ENCODE measurements at regions not wholly inside any gene's neighbourhood (a gene's known extent, or its start where the extent isn't known, plus 50 kb on each side); places are given as distances from the start of the nearest gene placed in this dataset.

GRCh38 chr9:22285066-22285465, 161.6 kb upstream of the DMRTA1 start:
- no peak for DNase-seq (ENCODE audit: low read depth)
- H3K4me3 ChIP-seq (ENCODE audit: low read length), result no peak overlapping the region
- TF ChIP-seq, protein P1, sequence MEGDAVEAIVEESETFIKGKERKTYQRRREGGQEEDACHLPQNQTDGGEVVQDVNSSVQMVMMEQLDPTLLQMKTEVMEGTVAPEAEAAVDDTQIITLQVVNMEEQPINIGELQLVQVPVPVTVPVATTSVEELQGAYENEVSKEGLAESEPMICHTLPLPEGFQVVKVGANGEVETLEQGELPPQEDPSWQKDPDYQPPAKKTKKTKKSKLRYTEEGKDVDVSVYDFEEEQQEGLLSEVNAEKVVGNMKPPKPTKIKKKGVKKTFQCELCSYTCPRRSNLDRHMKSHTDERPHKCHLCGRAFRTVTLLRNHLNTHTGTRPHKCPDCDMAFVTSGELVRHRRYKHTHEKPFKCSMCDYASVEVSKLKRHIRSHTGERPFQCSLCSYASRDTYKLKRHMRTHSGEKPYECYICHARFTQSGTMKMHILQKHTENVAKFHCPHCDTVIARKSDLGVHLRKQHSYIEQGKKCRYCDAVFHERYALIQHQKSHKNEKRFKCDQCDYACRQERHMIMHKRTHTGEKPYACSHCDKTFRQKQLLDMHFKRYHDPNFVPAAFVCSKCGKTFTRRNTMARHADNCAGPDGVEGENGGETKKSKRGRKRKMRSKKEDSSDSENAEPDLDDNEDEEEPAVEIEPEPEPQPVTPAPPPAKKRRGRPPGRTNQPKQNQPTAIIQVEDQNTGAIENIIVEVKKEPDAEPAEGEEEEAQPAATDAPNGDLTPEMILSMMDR (IDR thresholded peaks at IDR 0.05; ENCODE audit: insufficient read depth, low read depth, low read length, missing control alignments), result no peak

DNA sequence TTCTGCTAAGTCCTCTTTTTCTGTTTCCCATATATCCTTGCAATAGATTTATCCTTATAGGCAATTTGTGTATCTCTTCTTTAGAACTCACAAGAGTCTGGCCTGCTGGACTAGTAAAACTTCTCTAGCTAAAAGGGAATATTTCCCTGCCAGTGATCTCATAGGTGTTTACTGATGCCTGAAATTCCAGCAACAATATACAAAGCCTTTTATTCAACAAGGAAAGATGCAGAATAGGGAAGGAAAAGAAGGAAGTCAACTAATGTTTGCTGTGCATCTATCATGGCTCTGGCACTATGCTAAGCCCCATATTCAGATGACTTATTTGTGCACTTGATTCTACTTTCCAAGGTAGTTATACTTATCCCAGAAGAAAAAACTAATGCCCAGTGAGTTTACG, 160.0 kb upstream of the DMRTA1 start:
- H3K4me3 ChIP-seq (ENCODE audit: low read length), result no peak overlapping the region
- TF ChIP-seq, protein P1 (IDR thresholded peaks at IDR 0.05; ENCODE audit: insufficient read depth, low read depth, low read length, missing control alignments), result no peak
- no peak for DNase-seq (ENCODE audit: low read depth)

GRCh38 chr9:22288661-22289060, 158.0 kb upstream of the DMRTA1 start:
- TF ChIP-seq, protein P1 (IDR thresholded peaks at IDR 0.05; ENCODE audit: insufficient read depth, low read depth, low read length, missing control alignments), result no peak
- H3K4me3 ChIP-seq (ENCODE audit: low read length), result no peak overlapping the region

DNA sequence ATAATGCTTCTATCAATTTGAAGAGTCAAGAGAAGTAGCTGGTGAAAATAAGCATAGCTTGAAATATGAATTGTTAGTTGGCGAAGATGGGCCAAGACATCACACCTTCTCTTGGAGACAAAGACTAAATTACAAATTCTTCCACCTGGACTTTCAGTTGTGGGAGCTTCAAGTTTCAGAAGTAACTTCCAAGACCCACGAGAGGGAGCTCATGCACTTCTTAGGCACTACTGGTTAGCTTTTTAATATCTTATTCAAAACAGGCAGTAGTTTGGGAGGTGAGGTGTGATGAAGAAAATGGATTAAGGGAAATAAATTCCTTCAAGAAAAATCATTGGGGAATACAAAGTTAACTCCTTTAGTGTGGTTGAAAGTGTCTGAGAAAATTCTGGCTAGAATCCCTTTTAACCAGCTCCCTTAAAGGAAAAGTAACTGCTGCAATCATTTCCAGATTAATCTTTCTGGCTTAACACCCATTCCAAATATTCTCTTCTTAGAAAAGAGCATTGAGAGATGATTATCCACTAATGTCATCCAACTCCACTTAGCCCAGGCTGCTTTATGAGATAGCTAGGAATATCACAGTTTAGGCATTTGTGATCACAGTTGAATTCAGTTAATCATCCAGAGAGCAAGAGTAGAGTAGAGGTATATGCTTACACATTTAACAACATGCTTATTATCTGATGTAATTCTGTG, 139.5 kb upstream of the DMRTA1 start:
- peak; percentile 82 for DNase-seq (ENCODE audit: low read depth)
- TF ChIP-seq, protein P1 (IDR thresholded peaks at IDR 0.05; ENCODE audit: insufficient read depth, low read depth, low read length, missing control alignments), result peak; percentile 86
- H3K4me3 ChIP-seq (ENCODE audit: low read length), result no peak overlapping the region

More at GRCh38 chr9:22288661-22289060, 158.0 kb upstream of the DMRTA1 start:
- DNase-seq (ENCODE audit: low read depth), result no peak

GRCh38 chr9:22308177-22308576, 138.4 kb upstream of the DMRTA1 start:
- TF ChIP-seq, protein P1 (IDR thresholded peaks at IDR 0.05; ENCODE audit: insufficient read depth, low read depth, low read length, missing control alignments), result no peak
- DNase-seq (ENCODE audit: low read depth), result no peak

GRCh38 chr9:22316645-22317044, 130.0 kb upstream of the DMRTA1 start:
- DNase-seq (ENCODE audit: low read depth), result no peak
- TF ChIP-seq, protein P1 (IDR thresholded peaks at IDR 0.05; ENCODE audit: insufficient read depth, low read depth, low read length, missing control alignments), result no peak
- H3K4me3 ChIP-seq (ENCODE audit: low read length), result no peak overlapping the region

More at GRCh38 chr9:22308177-22308576, 138.4 kb upstream of the DMRTA1 start:
- H3K4me3 ChIP-seq (ENCODE audit: low read length), result no peak overlapping the region

GRCh38 chr9:22331533-22331932, 115.1 kb upstream of the DMRTA1 start:
- TF ChIP-seq, protein P1 (IDR thresholded peaks at IDR 0.05; ENCODE audit: insufficient read depth, low read depth, low read length, missing control alignments), result no peak
- DNase-seq (ENCODE audit: low read depth), result no peak
- no peak overlapping the region for H3K4me3 ChIP-seq (ENCODE audit: low read length)
